Body of pancreas (tissue), 4 donors: ENCODE measurements at regions not wholly inside any gene's neighbourhood (a gene's known extent, or its start where the extent isn't known, plus 50 kb on each side); places are given as distances from the start of the nearest gene placed in this dataset.
"Not testable (repeated sequence)": the region's sequence is repeated elsewhere in the genome, so short reads cannot be mapped to it uniquely, and the experiment has no call there.

Experiments
- ATAC-seq: fragments of 150-250 bp; one replicate; pipeline ENCODE4 v1.9.1; 2016
- DNase-seq, 4 donors: peaks; one replicate each; pipeline ENCODE4 v3.0.0-alpha.2; 2019
- H3K27ac ChIP-seq, 4 donors: fragments of 200-600 bp; sonication (generic); 1 replicate in 3 of 4; 2 replicates in 1 of 4; pipeline versions ENCODE4 v1.5.1 to v1.6.1; 2016 to 2019; ENCODE audit warnings: mild to moderate bottlenecking in 1 of 4, mixed read lengths in 1 of 4, moderate library complexity in 1 of 4
- H3K27me3 ChIP-seq, 2 donors: fragments of 200-600 bp; sonication (generic); one replicate each; pipeline ENCODE4 v1.6.0; 2016; ENCODE audit warnings: mild to moderate bottlenecking in 1 of 2
- H3K36me3 ChIP-seq, 2 donors: fragments of 200-600 bp; sonication (generic); replicated peaks in 1 of 2; 2 replicates each; pipeline ENCODE4 v1.5.1; 2016; ENCODE audit warnings: low read depth in 2 of 2; ENCODE audit not compliant: insufficient read depth in 1 of 2
- H3K4me1 ChIP-seq: fragments of 200-600 bp; sonication (generic); one replicate; pipeline ENCODE4 v1.6.0; 2016
- H3K4me3 ChIP-seq, 2 donors: fragments of 200-600 bp; sonication (generic); 1 replicate in 1 of 2; 2 replicates in 1 of 2; pipeline ENCODE4 v1.5.1; 2016 to 2019
- H3K9me3 ChIP-seq, 3 donors: fragments of 200-600 bp; sonication (generic); 1 replicate in 2 of 3; 2 replicates in 1 of 3; pipeline ENCODE4 v1.5.1; 2016
- CTCF ChIP-seq, 7 experiments: fragments of 450-650 bp in 4 of 7; fragments of 200-600 bp in 3 of 7; sonication (generic) in 3 of 7; IDR thresholded peaks; one replicate each; pipeline ENCODE4 v1.5.1; 2016 to 2019; ENCODE audit warnings: antibody characterized with exemption in 7 of 7
- POLR2A ChIP-seq, 3 donors: fragments of 450-650 bp; IDR thresholded peaks; one replicate each; pipeline ENCODE4 v1.6.1; 2016; ENCODE audit warnings: antibody characterized with exemption in 3 of 3, mild to moderate bottlenecking in 2 of 3
- WGBS, 2 donors: methylation state at CpG; one replicate each; pipeline ENCODE4 v1.1.5; 2017; 5-methylcytosine and 5-hydroxymethylcytosine counted together
- intact Hi-C: fragments of 100-400 bp; cut with DNase I; formaldehyde crosslinking; loops from one replicate; pipeline ENCODE4 v1.15.1; 2023

GRCh38 chr15:77944002-77944867, 133.3 kb downstream of the TBC1D2B start:
- intact Hi-C loops, result no loop called here
- 8 to 18% methylated on average over 23 to 45 of the region's 45 CpGs for WGBS, 2 donors
- Histone ChIP-seq H3K9me3 (no peaks in the 10 kb centered on the region), H3K27me3 (no peaks in the 10 kb centered on the region), H3K4me1 (peaks cover 5% of the 10 kb centered on the region), H3K36me3 (no peaks in the 10 kb centered on the region), H3K4me3 (peak overlapping the region; percentile 8 to 27), H3K27ac (peak overlapping the region; percentile 39 to 73 (median 56))
- DNase-seq (peak; percentile 87 to 92 (median 89)), ATAC-seq (peak; percentile 97)
- TF ChIP-seq CTCF (IDR thresholded peaks at IDR 0.05), result no peak
- peak in 2 of 3 donors; percentile 39 to 61 for TF ChIP-seq POLR2A (IDR thresholded peaks at IDR 0.05)

- TF ChIP-seq CTCF (IDR thresholded peaks at IDR 0.05), result no peak
- no peak for TF ChIP-seq POLR2A (IDR thresholded peaks at IDR 0.05)
- no peaks in the 10 kb centered on the region for H3K27me3 ChIP-seq
- H3K27ac ChIP-seq, result no peak overlapping the region
- H3K4me3 ChIP-seq, result no peak overlapping the region
- H3K9me3 ChIP-seq, result no peaks in the 10 kb centered on the region
- DNase-seq (no peak), ATAC-seq (no peak)
- peaks cover 5% of the 10 kb centered on the region for H3K4me1 ChIP-seq
- no peaks in the 10 kb centered on the region for H3K36me3 ChIP-seq
- WGBS, 2 donors, result 84 to 85% methylated on average over 6 of the region's 6 CpGs
- intact Hi-C loops, result no loop called here
Observed at GRCh38 chr15:77942611-77943211, 134.8 kb downstream of the TBC1D2B start.

GRCh38 chr15:77941090-77941827, 136.3 kb downstream of the TBC1D2B start:
- WGBS, 2 donors, result 92 to 100% methylated on average over 1 to 9 of the region's 25 CpGs
- H3K27ac ChIP-seq, intact Hi-C loops: not testable (repeated sequence)

GRCh38 chr15:77940381-77940947, 137.0 kb downstream of the TBC1D2B start:
- no peak for TF ChIP-seq POLR2A (IDR thresholded peaks at IDR 0.05)
- TF ChIP-seq CTCF (IDR thresholded peaks at IDR 0.05), result no peak
- Histone ChIP-seq H3K36me3 (no peaks in the 10 kb centered on the region), H3K27me3 (no peaks in the 10 kb centered on the region), H3K4me1 (peaks cover 5% of the 10 kb centered on the region), H3K9me3 (no peaks in the 10 kb centered on the region), H3K27ac (no peak overlapping the region), H3K4me3 (no peak overlapping the region)
- DNase-seq, result no peak
- no peak for ATAC-seq
- intact Hi-C loops, result no loop called here
- WGBS, 2 donors, result 78 to 83% methylated on average over 6 of the region's 8 CpGs

More at GRCh38 chr15:77941090-77941827, 136.3 kb downstream of the TBC1D2B start:
- H3K4me1 ChIP-seq, H3K36me3 ChIP-seq, ATAC-seq, H3K27me3 ChIP-seq, H3K9me3 ChIP-seq, H3K4me3 ChIP-seq, DNase-seq: not testable (repeated sequence)

- peaks cover 1% of the 10 kb centered on the region for H3K4me1 ChIP-seq
- no peaks in the 10 kb centered on the region for H3K36me3 ChIP-seq
- TF ChIP-seq CTCF (IDR thresholded peaks at IDR 0.05), result no peak
- intact Hi-C loops, result no loop called here
- DNase-seq (no peak), ATAC-seq (no peak)
- no peaks in the 10 kb centered on the region for H3K9me3 ChIP-seq
- WGBS, 2 donors, result 85 to 87% methylated on average over 10 to 11 of the region's 12 CpGs
- no peak overlapping the region for H3K4me3 ChIP-seq
- no peaks in the 10 kb centered on the region for H3K27me3 ChIP-seq
- H3K27ac ChIP-seq, result no peak overlapping the region
Observed at GRCh38 chr15:77939851-77940250, 137.7 kb downstream of the TBC1D2B start.

GRCh38 chr15:77939026-77939425, 138.5 kb downstream of the TBC1D2B start:
- ATAC-seq, H3K27me3 ChIP-seq, intact Hi-C loops, H3K4me3 ChIP-seq, H3K27ac ChIP-seq, DNase-seq, H3K4me1 ChIP-seq, H3K36me3 ChIP-seq, H3K9me3 ChIP-seq: not testable (repeated sequence)
- WGBS, 2 donors, result 37 to 40% methylated on average over 1 to 4 of the region's 4 CpGs

- WGBS, 2 donors, result 80 to 84% methylated on average over 7 to 12 of the region's 12 CpGs
- intact Hi-C loops, result not testable (repeated sequence)
Observed at GRCh38 chr15:77938546-77938945, 139.0 kb downstream of the TBC1D2B start.

More at GRCh38 chr15:77938546-77938945, 139.0 kb downstream of the TBC1D2B start:
- H3K9me3 ChIP-seq, ATAC-seq, H3K4me1 ChIP-seq, DNase-seq, H3K27me3 ChIP-seq, H3K4me3 ChIP-seq, H3K36me3 ChIP-seq, H3K27ac ChIP-seq: not testable (repeated sequence)
